GM23338 (cell line): ENCODE measurements at regions not wholly inside any gene's neighbourhood (a gene's known extent, or its start where the extent isn't known, plus 50 kb on each side); places are given as distances from the start of the nearest gene placed in this dataset.
A peak's percentile ranks its signal among the peaks of the same experiment; 100 is the strongest.

ENCODE experiments used
- ATAC-seq: fragments of 200-7000 bp; cut with Tn5 transposase; 3 replicates; pipeline ENCODE4 v1.9.1; 2020
- DNase-seq: peaks from one replicate; pipeline ENCODE4 v3.0.0-alpha.2; 2015; ENCODE audit warnings: low spot score
- H2AFZ ChIP-seq: fragments of 200-600 bp; sonication (generic); 2 replicates; pipeline ENCODE4 v1.8.0; 2016; ENCODE audit warnings: antibody characterized with exemption, mild to moderate bottlenecking, moderate library complexity
- H3F3A ChIP-seq: fragments of 200-600 bp; sonication (generic); replicated peaks from 2 replicates; pipeline ENCODE4 v1.8.0; 2017; ENCODE audit warnings: antibody characterized with exemption, mixed run types, low read depth
- H3K27ac ChIP-seq: fragments of 200-600 bp; sonication (generic); 2 replicates; pipeline ENCODE4 v1.6.1; 2016; ENCODE audit warnings: low read depth
- H3K27me3 ChIP-seq: fragments of 200-600 bp; sonication (generic); 2 replicates; pipeline ENCODE4 v1.8.0; 2016; ENCODE audit warnings: mild to moderate bottlenecking, mixed run types, moderate library complexity; ENCODE audit not compliant: insufficient read depth
- H3K36me3 ChIP-seq: fragments of 200-600 bp; sonication (generic); 2 replicates; pipeline ENCODE4 v1.8.0; 2016; ENCODE audit warnings: mild to moderate bottlenecking; ENCODE audit not compliant: insufficient read depth
- H3K4me1 ChIP-seq: fragments of 200-600 bp; sonication (generic); 2 replicates; pipeline ENCODE4 v1.8.0; 2016; ENCODE audit warnings: mild to moderate bottlenecking, moderate library complexity; ENCODE audit not compliant: insufficient read depth
- H3K4me2 ChIP-seq: fragments of 200-600 bp; sonication (generic); 2 replicates; pipeline ENCODE4 v1.7.1; 2017; ENCODE audit warnings: mixed run types
- H3K4me3 ChIP-seq: fragments of 200-600 bp; sonication (generic); 2 replicates; pipeline ENCODE4 v1.6.1; 2016; ENCODE audit warnings: mixed run types
- H3K79me2 ChIP-seq: fragments of 200-600 bp; sonication (generic); replicated peaks from 2 replicates; pipeline ENCODE4 v1.8.0; 2017; ENCODE audit warnings: mild to moderate bottlenecking; ENCODE audit not compliant: insufficient read depth
- H3K9me2 ChIP-seq: fragments of 200-600 bp; sonication (generic); 2 replicates; pipeline ENCODE4 v1.8.0; 2017; ENCODE audit not compliant: insufficient read depth
- H4K20me1 ChIP-seq: fragments of 200-600 bp; sonication (generic); replicated peaks from 2 replicates; pipeline ENCODE4 v1.8.0; 2017; ENCODE audit warnings: mild to moderate bottlenecking; ENCODE audit not compliant: insufficient read depth
- H3K27ac Mint-ChIP-seq: 2 replicates; pipeline ENCODE4 v1.8.0; 2020; ENCODE audit warnings: inconsistent platforms, mild to moderate bottlenecking, moderate library complexity, mixed read lengths
- H3K27me3 Mint-ChIP-seq: 3 replicates; pipeline ENCODE4 v1.8.0; 2022; ENCODE audit warnings: low read depth, mild to moderate bottlenecking, moderate library complexity, mixed read lengths, inconsistent platforms; ENCODE audit not compliant: insufficient read depth, poor library complexity
- H3K36me3 Mint-ChIP-seq: 3 replicates; pipeline ENCODE4 v1.8.0; 2021; ENCODE audit warnings: low read depth, mild to moderate bottlenecking, inconsistent platforms, moderate library complexity, mixed read lengths
- H3K4me1 Mint-ChIP-seq: 3 replicates; pipeline ENCODE4 v1.8.0; 2020; ENCODE audit warnings: mild to moderate bottlenecking, inconsistent platforms, mixed read lengths
- H3K4me3 Mint-ChIP-seq: 3 replicates; pipeline ENCODE4 v1.8.0; 2021; ENCODE audit warnings: moderate library complexity, mild to moderate bottlenecking, inconsistent platforms, mixed read lengths
- H3K9me3 Mint-ChIP-seq: 3 replicates; pipeline ENCODE4 v1.8.0; 2020; ENCODE audit warnings: moderate library complexity, mild to moderate bottlenecking, inconsistent platforms, mixed read lengths
- CREB1 ChIP-seq: fragments of 250-450 bp; sonication (Bioruptor Pico); IDR thresholded peaks from 2 replicates; pipeline ENCODE4 v1.5.0; 2020; ENCODE audit warnings: low read depth, mild to moderate bottlenecking, moderate library complexity
- CTCF ChIP-seq, 2 experiments: fragments of 200-600 bp in 1 of 2; sonication (generic) in 1 of 2; conservative IDR thresholded peaks; 2 replicates each; pipeline versions ENCODE4 v1.5.1 to v1.6.1; 2016 to 2017; ENCODE audit warnings: antibody characterized with exemption in 2 of 2, low read depth in 2 of 2, mild to moderate bottlenecking in 2 of 2, moderate library complexity in 1 of 2
- EZH2 ChIP-seq: fragments of 200-600 bp; sonication (generic); IDR thresholded peaks from one replicate; pipeline ENCODE4 v1.8.0; 2017; ENCODE audit warnings: antibody characterized with exemption, mild to moderate bottlenecking, low read depth; ENCODE audit not compliant: unreplicated experiment
- EZH2phosphoT487 ChIP-seq: fragments of 200-600 bp; sonication (generic); IDR thresholded peaks from one replicate; pipeline ENCODE4 v1.8.1; 2018; ENCODE audit warnings: antibody characterized with exemption; ENCODE audit not compliant: unreplicated experiment
- JUNB ChIP-seq: IDR thresholded peaks from one replicate; pipeline ENCODE4 v1.6.1; 2016; ENCODE audit warnings: antibody characterized with exemption; ENCODE audit not compliant: unreplicated experiment
- NANOG ChIP-seq: IDR thresholded peaks from 2 replicates; pipeline ENCODE4 v1.6.1; 2016; ENCODE audit warnings: antibody characterized with exemption, borderline replicate concordance
- POLR2AphosphoS5 ChIP-seq: IDR thresholded peaks from 2 replicates; pipeline ENCODE4 v1.6.1; 2016; ENCODE audit warnings: antibody characterized with exemption, low read depth
- STAT1 ChIP-seq: IDR thresholded peaks from one replicate; pipeline ENCODE4 v1.6.1; 2016; ENCODE audit warnings: antibody characterized with exemption; ENCODE audit not compliant: unreplicated experiment
- ZNF331 ChIP-seq: fragments of 250-450 bp; sonication (Bioruptor Pico); IDR thresholded peaks from 2 replicates; pipeline ENCODE4 v1.5.0; 2020; ENCODE audit warnings: low read depth, mild to moderate bottlenecking, moderate library complexity
- TF ChIP-seq, protein P1 (sequence below): IDR thresholded peaks from one replicate; pipeline ENCODE4 v1.6.1; 2018; ENCODE audit warnings: antibody characterized with exemption; ENCODE audit not compliant: unreplicated experiment
- TF ChIP-seq, protein P2 (sequence below): IDR thresholded peaks from 2 replicates; pipeline ENCODE4 v1.6.1; 2016; ENCODE audit warnings: antibody characterized with exemption

- TF ChIP-seq CREB1 (CRISPR knock-in tag) = no peak
- TF ChIP-seq CTCF (conservative IDR thresholded peaks at IDR 0.05; ENCODE audit: low read depth in 2 of 2) = peak in 1 of 2 experiments; percentile 11; a peak in 1 of 4 replicates
- no peaks in the 10 kb centered on the region for H3K79me2 ChIP-seq
- no peak overlapping the region for H3K4me3 Mint-ChIP-seq
Measured at GRCh38 chr4:114476310-114476709, 122.3 kb upstream of the UGT8 start.

GRCh38 chr4:114479595-114479994 lies 119.0 kb upstream of the UGT8 start:
- no peaks in the 10 kb centered on the region; the same call in 1 of the 2 replicates for H3K36me3 ChIP-seq
- peaks cover 57% of the 10 kb centered on the region for H3K36me3 Mint-ChIP-seq
- DNase-seq = peak; percentile 23
- peaks cover 6% of the 10 kb centered on the region for H3K4me1 Mint-ChIP-seq
- H3K9me3 Mint-ChIP-seq = peaks cover 25% of the 10 kb centered on the region
- H3K27ac Mint-ChIP-seq = no peak overlapping the region
- peaks cover 3% of the 10 kb centered on the region for H3K9me2 ChIP-seq
- no peaks in the 10 kb centered on the region for H3F3A ChIP-seq
- no peak overlapping the region for H3K27ac ChIP-seq
- no peak overlapping the region for H3K4me3 Mint-ChIP-seq
- H3K79me2 ChIP-seq = no peaks in the 10 kb centered on the region; the same call in 1 of the 2 replicates
- peaks cover 11% of the 10 kb centered on the region; the same call in 1 of the 2 replicates for H3K4me1 ChIP-seq
- H3K4me3 ChIP-seq = no peak overlapping the region
- no peak for ATAC-seq
- no peak overlapping the region for H3K4me2 ChIP-seq
- no peak overlapping the region for H2AFZ ChIP-seq
- H4K20me1 ChIP-seq = no peaks in the 10 kb centered on the region
- H3K27me3 Mint-ChIP-seq = peaks cover 7% of the 10 kb centered on the region
- TF ChIP-seq NANOG = peak; percentile 92
- no peak for TF ChIP-seq EZH2phosphoT487
- H3K27me3 ChIP-seq = no peaks in the 10 kb centered on the region

More at GRCh38 chr4:114476310-114476709, 122.3 kb upstream of the UGT8 start:
- H3K27me3 ChIP-seq = no peaks in the 10 kb centered on the region
- no peak for DNase-seq
- peaks cover 9% of the 10 kb centered on the region for H3K27me3 Mint-ChIP-seq
- H3K27ac ChIP-seq = no peak overlapping the region
- ATAC-seq = no peak
- H3K27ac Mint-ChIP-seq = no peak overlapping the region
- H3K9me2 ChIP-seq = peaks cover 3% of the 10 kb centered on the region
- no peaks in the 10 kb centered on the region for H3F3A ChIP-seq
- no peak overlapping the region for H3K4me3 ChIP-seq
- peaks cover 25% of the 10 kb centered on the region for H3K9me3 Mint-ChIP-seq
- peaks cover 11% of the 10 kb centered on the region; the same call in 1 of the 2 replicates for H3K4me1 ChIP-seq
- H3K36me3 ChIP-seq = no peaks in the 10 kb centered on the region
- H2AFZ ChIP-seq = no peak overlapping the region
- peaks cover 9% of the 10 kb centered on the region for H3K4me1 Mint-ChIP-seq
- H3K36me3 Mint-ChIP-seq = peaks cover 44% of the 10 kb centered on the region
- H4K20me1 ChIP-seq = no peaks in the 10 kb centered on the region
- H3K4me2 ChIP-seq = no peak overlapping the region

DNA sequence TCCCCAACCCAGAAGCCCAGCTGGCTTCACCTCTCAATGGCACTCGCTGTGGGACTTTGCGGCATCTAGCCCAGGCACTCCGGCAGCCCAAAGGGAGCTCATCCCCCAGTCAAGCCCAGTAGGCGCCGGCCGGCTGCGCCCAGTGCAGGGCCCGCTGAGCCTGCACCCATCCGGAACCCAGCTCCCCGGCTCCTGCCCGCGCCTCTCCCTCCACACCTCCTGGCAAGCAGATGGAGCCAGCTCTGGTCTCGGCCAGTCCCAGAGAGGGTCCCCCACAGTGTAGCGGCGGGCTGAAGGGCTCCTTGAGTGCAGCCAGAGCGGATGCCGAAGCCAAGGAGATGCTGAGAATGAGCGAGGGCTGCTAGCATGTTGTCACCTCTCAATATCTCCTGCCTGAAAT lies 116.8 kb upstream of the UGT8 start:
- DNase-seq (no peak), ATAC-seq (no peak)
- no peaks in the 10 kb centered on the region; the same call in 1 of the 2 replicates for H3K36me3 ChIP-seq
- no peak overlapping the region for H3K4me2 ChIP-seq
- no peak overlapping the region for H3K27ac Mint-ChIP-seq
- H3F3A ChIP-seq = no peaks in the 10 kb centered on the region
- no peak overlapping the region for H3K4me3 ChIP-seq
- peaks cover 16% of the 10 kb centered on the region; the same call in 1 of the 2 replicates for H3K4me1 ChIP-seq
- H3K27me3 Mint-ChIP-seq = peaks cover 6% of the 10 kb centered on the region
- no peak overlapping the region for H3K4me3 Mint-ChIP-seq
- H3K9me2 ChIP-seq = peaks cover 3% of the 10 kb centered on the region
- peaks cover 25% of the 10 kb centered on the region for H3K9me3 Mint-ChIP-seq
- H3K27me3 ChIP-seq = no peaks in the 10 kb centered on the region
- H4K20me1 ChIP-seq = no peaks in the 10 kb centered on the region
- H2AFZ ChIP-seq = no peak overlapping the region
- peaks cover 11% of the 10 kb centered on the region for H3K4me1 Mint-ChIP-seq
- no peak overlapping the region for H3K27ac ChIP-seq
- H3K36me3 Mint-ChIP-seq = peaks cover 59% of the 10 kb centered on the region
- H3K79me2 ChIP-seq = no peaks in the 10 kb centered on the region; the same call in 1 of the 2 replicates
- TF ChIP-seq JUNB (no peak), NANOG (no peak), ZNF331 (CRISPR knock-in tag) (no peak), EZH2 (no peak), STAT1 (no peak), POLR2AphosphoS5 (no peak), EZH2phosphoT487 (no peak), CTCF (conservative IDR thresholded peaks at IDR 0.05; ENCODE audit: low read depth in 2 of 2) (no peak)
- TF ChIP-seq, protein P1, sequence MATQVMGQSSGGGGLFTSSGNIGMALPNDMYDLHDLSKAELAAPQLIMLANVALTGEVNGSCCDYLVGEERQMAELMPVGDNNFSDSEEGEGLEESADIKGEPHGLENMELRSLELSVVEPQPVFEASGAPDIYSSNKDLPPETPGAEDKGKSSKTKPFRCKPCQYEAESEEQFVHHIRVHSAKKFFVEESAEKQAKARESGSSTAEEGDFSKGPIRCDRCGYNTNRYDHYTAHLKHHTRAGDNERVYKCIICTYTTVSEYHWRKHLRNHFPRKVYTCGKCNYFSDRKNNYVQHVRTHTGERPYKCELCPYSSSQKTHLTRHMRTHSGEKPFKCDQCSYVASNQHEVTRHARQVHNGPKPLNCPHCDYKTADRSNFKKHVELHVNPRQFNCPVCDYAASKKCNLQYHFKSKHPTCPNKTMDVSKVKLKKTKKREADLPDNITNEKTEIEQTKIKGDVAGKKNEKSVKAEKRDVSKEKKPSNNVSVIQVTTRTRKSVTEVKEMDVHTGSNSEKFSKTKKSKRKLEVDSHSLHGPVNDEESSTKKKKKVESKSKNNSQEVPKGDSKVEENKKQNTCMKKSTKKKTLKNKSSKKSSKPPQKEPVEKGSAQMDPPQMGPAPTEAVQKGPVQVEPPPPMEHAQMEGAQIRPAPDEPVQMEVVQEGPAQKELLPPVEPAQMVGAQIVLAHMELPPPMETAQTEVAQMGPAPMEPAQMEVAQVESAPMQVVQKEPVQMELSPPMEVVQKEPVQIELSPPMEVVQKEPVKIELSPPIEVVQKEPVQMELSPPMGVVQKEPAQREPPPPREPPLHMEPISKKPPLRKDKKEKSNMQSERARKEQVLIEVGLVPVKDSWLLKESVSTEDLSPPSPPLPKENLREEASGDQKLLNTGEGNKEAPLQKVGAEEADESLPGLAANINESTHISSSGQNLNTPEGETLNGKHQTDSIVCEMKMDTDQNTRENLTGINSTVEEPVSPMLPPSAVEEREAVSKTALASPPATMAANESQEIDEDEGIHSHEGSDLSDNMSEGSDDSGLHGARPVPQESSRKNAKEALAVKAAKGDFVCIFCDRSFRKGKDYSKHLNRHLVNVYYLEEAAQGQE = no peak
- TF ChIP-seq, protein P2, sequence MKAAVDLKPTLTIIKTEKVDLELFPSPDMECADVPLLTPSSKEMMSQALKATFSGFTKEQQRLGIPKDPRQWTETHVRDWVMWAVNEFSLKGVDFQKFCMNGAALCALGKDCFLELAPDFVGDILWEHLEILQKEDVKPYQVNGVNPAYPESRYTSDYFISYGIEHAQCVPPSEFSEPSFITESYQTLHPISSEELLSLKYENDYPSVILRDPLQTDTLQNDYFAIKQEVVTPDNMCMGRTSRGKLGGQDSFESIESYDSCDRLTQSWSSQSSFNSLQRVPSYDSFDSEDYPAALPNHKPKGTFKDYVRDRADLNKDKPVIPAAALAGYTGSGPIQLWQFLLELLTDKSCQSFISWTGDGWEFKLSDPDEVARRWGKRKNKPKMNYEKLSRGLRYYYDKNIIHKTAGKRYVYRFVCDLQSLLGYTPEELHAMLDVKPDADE = no peak
